Ascending aorta (tissue), 2 donors: ENCODE measurements at regions not wholly inside any gene's neighbourhood (a gene's known extent, or its start where the extent isn't known, plus 50 kb on each side); places are given as distances from the start of the nearest gene placed in this dataset.

ENCODE experiments used
- DNase-seq, 2 donors: peaks; one replicate each; pipeline ENCODE4 v3.0.0-alpha.2; 2019; ENCODE audit warnings: low spot score in 2 of 2
- H3K27ac ChIP-seq, 2 donors: fragments of 200-600 bp; sonication (generic); one replicate each; pipeline ENCODE4 v1.5.1; 2016 to 2017; ENCODE audit warnings: mild to moderate bottlenecking in 1 of 2
- H3K27me3 ChIP-seq: fragments of 200-600 bp; sonication (generic); one replicate; pipeline ENCODE4 v1.5.1; 2017
- H3K36me3 ChIP-seq, 2 donors: fragments of 200-600 bp; sonication (generic); one replicate each; pipeline ENCODE4 v1.5.1; 2016
- H3K4me1 ChIP-seq, 2 donors: fragments of 200-600 bp; sonication (generic); one replicate each; pipeline ENCODE4 v1.5.1; 2016 to 2017; ENCODE audit warnings: mild to moderate bottlenecking in 1 of 2
- H3K4me3 ChIP-seq, 2 donors: fragments of 200-600 bp; sonication (generic); one replicate each; pipeline ENCODE4 v1.5.1; 2016 to 2017; ENCODE audit warnings: mild to moderate bottlenecking in 1 of 2
- H3K9me3 ChIP-seq, 2 donors: fragments of 200-600 bp; sonication (generic); one replicate each; pipeline ENCODE4 v1.5.1; 2016
- intact Hi-C: fragments of 100-400 bp; cut with DNase I; formaldehyde crosslinking; loops from one replicate; pipeline ENCODE4 v1.15.1; 2023
- TF ChIP-seq, protein P1 (sequence below), 3 experiments: fragments of 200-600 bp in 2 of 3; fragments of 450-650 bp in 1 of 3; sonication (generic) in 2 of 3; IDR thresholded peaks; one replicate each; pipeline ENCODE4 v1.5.1; 2016 to 2019; ENCODE audit warnings: antibody characterized with exemption in 3 of 3, mild to moderate bottlenecking in 1 of 3, moderate library complexity in 1 of 3

DNA sequence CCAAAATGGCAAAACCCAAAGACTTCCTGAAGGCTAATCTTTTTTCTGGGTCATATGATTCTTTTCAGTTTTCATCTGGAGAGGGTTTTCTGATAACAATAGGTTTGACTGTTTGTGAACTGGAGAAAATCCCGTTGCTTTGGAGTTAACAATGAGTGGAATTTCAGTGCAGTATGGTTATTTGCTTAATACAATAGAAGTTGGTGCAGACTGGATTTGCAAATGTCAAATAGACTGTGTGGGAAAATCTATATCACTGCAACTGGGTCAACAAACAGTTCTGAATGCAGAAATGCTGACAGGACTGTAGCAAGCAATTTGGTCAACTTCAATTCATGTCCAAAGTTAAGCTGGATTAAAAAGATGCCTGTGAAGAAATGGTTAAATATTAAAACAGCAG is 267.5 kb upstream of the ARGLU1 start:
- TF ChIP-seq, protein P1, sequence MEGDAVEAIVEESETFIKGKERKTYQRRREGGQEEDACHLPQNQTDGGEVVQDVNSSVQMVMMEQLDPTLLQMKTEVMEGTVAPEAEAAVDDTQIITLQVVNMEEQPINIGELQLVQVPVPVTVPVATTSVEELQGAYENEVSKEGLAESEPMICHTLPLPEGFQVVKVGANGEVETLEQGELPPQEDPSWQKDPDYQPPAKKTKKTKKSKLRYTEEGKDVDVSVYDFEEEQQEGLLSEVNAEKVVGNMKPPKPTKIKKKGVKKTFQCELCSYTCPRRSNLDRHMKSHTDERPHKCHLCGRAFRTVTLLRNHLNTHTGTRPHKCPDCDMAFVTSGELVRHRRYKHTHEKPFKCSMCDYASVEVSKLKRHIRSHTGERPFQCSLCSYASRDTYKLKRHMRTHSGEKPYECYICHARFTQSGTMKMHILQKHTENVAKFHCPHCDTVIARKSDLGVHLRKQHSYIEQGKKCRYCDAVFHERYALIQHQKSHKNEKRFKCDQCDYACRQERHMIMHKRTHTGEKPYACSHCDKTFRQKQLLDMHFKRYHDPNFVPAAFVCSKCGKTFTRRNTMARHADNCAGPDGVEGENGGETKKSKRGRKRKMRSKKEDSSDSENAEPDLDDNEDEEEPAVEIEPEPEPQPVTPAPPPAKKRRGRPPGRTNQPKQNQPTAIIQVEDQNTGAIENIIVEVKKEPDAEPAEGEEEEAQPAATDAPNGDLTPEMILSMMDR (IDR thresholded peaks at IDR 0.05): no peak
- H3K27ac ChIP-seq: no peak overlapping the region
- no peaks in the 10 kb centered on the region for H3K27me3 ChIP-seq
- H3K36me3 ChIP-seq: no peaks in the 10 kb centered on the region
- intact Hi-C loops: no loop called here
- H3K4me3 ChIP-seq: no peak overlapping the region
- DNase-seq: no peak
- no peaks in the 10 kb centered on the region for H3K9me3 ChIP-seq
- no peaks in the 10 kb centered on the region for H3K4me1 ChIP-seq

DNA sequence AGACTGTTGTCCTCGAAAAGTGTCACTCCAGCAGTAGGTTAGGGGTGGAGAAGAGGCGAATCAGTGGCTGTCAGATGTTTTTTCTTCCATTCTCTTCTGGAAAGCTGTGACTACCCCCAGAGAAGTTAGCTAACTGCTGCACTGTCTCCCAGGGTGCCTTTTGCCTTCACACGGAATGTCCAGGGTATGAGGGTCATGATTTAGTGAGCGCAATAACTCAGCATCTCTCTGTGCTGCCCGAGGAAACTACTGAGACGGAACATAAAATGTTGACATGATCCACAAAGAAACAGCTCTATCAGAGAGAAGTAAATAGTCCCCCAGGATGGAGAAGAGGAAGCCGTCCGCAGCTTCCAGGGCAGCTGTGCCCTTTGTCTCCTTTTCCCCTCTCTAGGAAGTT is 254.0 kb upstream of the ARGLU1 start:
- Histone ChIP-seq H3K4me1 (no peaks in the 10 kb centered on the region), H3K4me3 (no peak overlapping the region), H3K9me3 (peaks cover 0 to 6% of the 10 kb centered on the region in 2 donors), H3K27me3 (no peaks in the 10 kb centered on the region), H3K27ac (no peak overlapping the region), H3K36me3 (no peaks in the 10 kb centered on the region)
- intact Hi-C loops: no loop called here
- TF ChIP-seq, protein P1 (IDR thresholded peaks at IDR 0.05): no peak
- no peak for DNase-seq

DNA sequence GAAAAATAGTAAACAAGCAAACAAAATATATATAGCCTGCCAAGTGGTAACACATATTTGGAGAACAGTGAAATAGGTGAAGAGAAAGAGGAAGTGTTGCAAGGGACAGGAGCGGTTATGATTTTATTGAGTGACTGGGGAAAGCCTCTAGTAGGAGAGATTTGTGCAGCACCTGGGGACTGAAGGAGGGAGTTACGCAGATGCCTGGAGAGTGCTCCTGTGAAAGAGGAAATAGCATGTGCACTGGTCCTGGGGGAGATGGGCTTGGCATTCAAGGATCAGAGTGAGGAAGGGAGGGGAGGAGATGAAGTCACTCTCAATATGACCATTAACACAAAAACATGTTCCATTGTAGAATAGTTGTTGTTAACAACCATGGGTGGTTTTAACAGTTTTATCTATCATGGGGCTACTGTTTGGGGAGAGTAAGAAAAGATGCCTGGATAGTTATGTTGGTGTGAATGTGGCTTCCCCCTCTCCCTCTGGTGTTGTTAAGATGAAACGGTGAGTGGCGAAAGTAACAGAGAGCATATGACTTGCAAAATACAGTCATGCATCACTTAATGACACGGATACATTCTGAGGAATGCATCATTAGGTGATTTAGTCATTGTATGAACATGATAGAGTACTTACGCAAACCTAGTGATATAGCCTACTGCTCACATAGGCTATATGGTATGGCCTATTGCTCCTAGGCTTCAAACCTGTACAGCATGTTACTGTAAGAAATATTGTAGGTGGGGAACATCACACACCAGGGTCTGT is 251.7 kb upstream of the ARGLU1 start:
- no peaks in the 10 kb centered on the region for H3K4me1 ChIP-seq
- DNase-seq: no peak
- H3K27ac ChIP-seq: no peak overlapping the region
- H3K4me3 ChIP-seq: no peak overlapping the region
- no peaks in the 10 kb centered on the region for H3K36me3 ChIP-seq
- no peaks in the 10 kb centered on the region for H3K27me3 ChIP-seq
- TF ChIP-seq, protein P1 (IDR thresholded peaks at IDR 0.05): no peak
- intact Hi-C loops: no loop called here
- H3K9me3 ChIP-seq: no peaks in the 10 kb centered on the region

DNA sequence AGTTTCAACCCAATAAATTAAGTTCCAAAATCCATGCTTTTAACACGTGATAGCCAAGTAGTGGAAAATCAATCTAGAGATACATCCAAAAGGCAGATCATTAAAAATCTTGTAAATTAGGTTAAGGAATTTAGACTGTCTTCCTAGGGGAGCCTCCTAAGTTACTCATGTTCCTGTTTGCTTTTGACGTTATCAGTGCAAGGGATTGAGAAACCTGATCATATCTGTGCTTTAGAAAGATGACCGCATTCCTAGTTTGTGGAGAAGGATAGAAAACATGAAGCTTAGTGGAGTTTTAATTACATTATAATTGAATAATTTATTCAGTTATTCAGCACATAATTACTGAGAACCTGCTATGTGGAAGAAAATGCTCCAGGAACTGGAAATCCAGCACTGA is 251.0 kb upstream of the ARGLU1 start:
- TF ChIP-seq, protein P1 (IDR thresholded peaks at IDR 0.05): no peak
- H3K27ac ChIP-seq: no peak overlapping the region
- H3K36me3 ChIP-seq: no peaks in the 10 kb centered on the region
- intact Hi-C loops: no loop called here
- no peak for DNase-seq
- H3K4me3 ChIP-seq: no peak overlapping the region
- no peaks in the 10 kb centered on the region for H3K27me3 ChIP-seq
- H3K4me1 ChIP-seq: no peaks in the 10 kb centered on the region
- H3K9me3 ChIP-seq: no peaks in the 10 kb centered on the region

DNA sequence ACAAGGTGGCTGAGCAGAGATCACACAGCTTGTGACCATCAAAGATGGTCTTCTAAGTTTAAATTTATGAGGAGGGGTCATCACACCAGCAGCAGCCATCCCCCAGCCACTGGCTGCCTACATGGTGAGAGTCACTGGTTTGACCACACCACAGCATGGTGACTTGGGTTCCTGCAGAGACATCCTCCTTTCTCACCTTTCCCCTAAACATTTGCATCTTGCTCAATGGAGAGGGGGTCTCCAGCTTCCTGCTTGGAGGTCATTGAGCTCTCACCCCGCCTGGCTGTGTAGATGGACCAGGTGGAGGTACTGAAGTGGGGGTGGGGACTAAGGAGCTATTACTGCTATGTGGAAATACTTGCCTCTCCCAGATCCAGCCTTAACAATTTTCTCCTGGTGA is 247.6 kb upstream of the ARGLU1 start:
- TF ChIP-seq, protein P1 (IDR thresholded peaks at IDR 0.05): no peak
- intact Hi-C loops: no loop called here
- H3K27me3 ChIP-seq: no peaks in the 10 kb centered on the region

More for the DNA sequence above, 247.6 kb upstream of the ARGLU1 start:
- DNase-seq: no peak
- H3K27ac ChIP-seq: no peak overlapping the region
- H3K9me3 ChIP-seq: no peaks in the 10 kb centered on the region
- H3K36me3 ChIP-seq: no peaks in the 10 kb centered on the region
- no peak overlapping the region for H3K4me3 ChIP-seq
- no peaks in the 10 kb centered on the region for H3K4me1 ChIP-seq
